GM12878 (cell line): ENCODE measurements at regions not wholly inside any gene's neighbourhood (a gene's known extent, or its start where the extent isn't known, plus 50 kb on each side); places are given as distances from the start of the nearest gene placed in this dataset.

ENCODE experiments used
- ATAC-seq: fragments of 200-7000 bp; cut with Tn5 transposase; 3 replicates; pipeline ENCODE4 v1.9.1; 2020; ENCODE audit warnings: mild to moderate bottlenecking, moderate library complexity
- BruUV-seq: library from RNA; stranded (reverse); fragments of 400-500 nt; replicated peaks from 2 replicates; lab custom pipeline; 2021; lab: Mats Ljungman, UMichigan
- CTCF ChIA-PET: fragments of 300-600 bp; sonication (Branson Sonifier 250); formaldehyde crosslinking; extraction: SDS; loops from one replicate; lab custom pipeline; 2021; ENCODE audit warnings: inconsistent platforms; lab: Yijun Ruan, JAX
- POLR2A ChIA-PET: fragments of 350-600 bp; formaldehyde crosslinking; extraction: SDS; loops from one replicate; lab custom pipeline; 2021; ENCODE audit warnings: inconsistent platforms; lab: Charles Lee
- RAD21 ChIA-PET: fragments of 300-600 bp; sonication (Branson Sonifier 250); formaldehyde crosslinking; loops from one replicate; lab custom pipeline; 2023; ENCODE audit warnings: antibody characterized with exemption; ENCODE audit not compliant: unreplicated experiment; lab: Charles Lee
- SMC1A ChIA-PET: fragments of 300-600 bp; sonication (Branson Sonifier 250); formaldehyde crosslinking; loops from one replicate; lab custom pipeline; 2023; ENCODE audit not compliant: unreplicated experiment, uncharacterized antibody; lab: Charles Lee
- DNase-seq: peaks from one replicate; pipeline ENCODE4 v3.0.0-alpha.2; 2011; ENCODE audit warnings: low read depth, low spot score
- FAIRE-seq: peaks from 3 replicates; lab custom pipeline; 2011; peaks lifted over from hg19 to GRCh38; lab: Jason Lieb, UNC
- H2AFZ ChIP-seq: 2 replicates; pipeline ENCODE4 v1.6.0; 2011; ENCODE audit warnings: low read depth, low read length, control low read depth; ENCODE audit not compliant: control insufficient read depth
- H3K27ac ChIP-seq: 2 replicates; pipeline ENCODE4 v1.5.1; 2011; ENCODE audit warnings: control low read depth; ENCODE audit not compliant: control insufficient read depth, insufficient read depth
- H3K27me3 ChIP-seq, 2 experiments: replicated peaks in 1 of 2; 2 replicates each; pipeline versions ENCODE4 v1.6.0 to v1.6.1; 2011; ENCODE audit warnings: low read length in 1 of 2; ENCODE audit not compliant: control insufficient read depth in 2 of 2, insufficient read depth in 2 of 2
- H3K36me3 ChIP-seq, 2 experiments: 2 replicates each; pipeline ENCODE4 v1.5.1; 2011; ENCODE audit warnings: low read length in 1 of 2; ENCODE audit not compliant: control insufficient read depth in 2 of 2, insufficient read depth in 2 of 2
- H3K4me1 ChIP-seq: 2 replicates; pipeline ENCODE4 v1.6.1; 2011; ENCODE audit warnings: mild to moderate bottlenecking, low read length, moderate library complexity, mixed read lengths; ENCODE audit not compliant: control insufficient read depth, insufficient read depth
- H3K4me2 ChIP-seq: 2 replicates; pipeline ENCODE4 v1.6.0; 2011; ENCODE audit warnings: control low read depth; ENCODE audit not compliant: control insufficient read depth, insufficient read depth
- H3K4me3 ChIP-seq: fragments of 200-600 bp; sonication (generic); 2 replicates; pipeline ENCODE4 v1.5.1; 2016
- H3K79me2 ChIP-seq: 2 replicates; pipeline ENCODE4 v1.6.0; 2011; ENCODE audit warnings: low read length; ENCODE audit not compliant: control insufficient read depth, insufficient read depth
- H3K9ac ChIP-seq: 2 replicates; pipeline ENCODE4 v1.8.0; 2011; ENCODE audit warnings: low read length, control low read depth, mixed read lengths; ENCODE audit not compliant: control insufficient read depth, insufficient read depth
- H3K9me3 ChIP-seq: replicated peaks from 3 replicates; pipeline ENCODE4 v1.5.1; 2011; ENCODE audit warnings: mild to moderate bottlenecking, low read length; ENCODE audit not compliant: control insufficient read depth, insufficient read depth
- H4K20me1 ChIP-seq: 2 replicates; pipeline ENCODE4 v1.6.0; 2011; ENCODE audit not compliant: control insufficient read depth, insufficient read depth
- BCL11A ChIP-seq: IDR thresholded peaks from 2 replicates; pipeline ENCODE4 v1.6.1; 2011; ENCODE audit warnings: low read depth, low read length
- BHLHE40 ChIP-seq, 2 experiments: fragments of 450-650 bp in 1 of 2; IDR thresholded peaks; 2 replicates each; pipeline ENCODE4 v1.6.1; 2011 to 2017; ENCODE audit warnings: low read depth in 2 of 2, borderline replicate concordance in 1 of 2, improper control_type of control experiment in 1 of 2, low read length in 1 of 2, mild to moderate bottlenecking in 1 of 2
- CHD2 ChIP-seq: IDR thresholded peaks from 2 replicates; pipeline ENCODE4 v1.6.1; 2011; ENCODE audit warnings: low read depth, low read length, improper control_type of control experiment, borderline replicate concordance
- DPF2 ChIP-seq: fragments of 450-650 bp; IDR thresholded peaks from 2 replicates; pipeline ENCODE4 v1.6.1; 2017; ENCODE audit warnings: mild to moderate bottlenecking
- ETV6 ChIP-seq, 2 experiments: fragments of 450-650 bp in 1 of 2; IDR thresholded peaks in 1 of 2; conservative IDR thresholded peaks in 1 of 2; 2 replicates each; pipeline ENCODE4 v1.6.1; 2014; ENCODE audit warnings: antibody characterized with exemption in 1 of 2, borderline replicate concordance in 1 of 2, low read depth in 1 of 2, mild to moderate bottlenecking in 1 of 2, moderate library complexity in 1 of 2
- KLF5 ChIP-seq: fragments of 450-650 bp; IDR thresholded peaks from 2 replicates; pipeline ENCODE4 v1.6.1; 2014; ENCODE audit warnings: mild to moderate bottlenecking; ENCODE audit not compliant: partially characterized antibody
- NFYB ChIP-seq: IDR thresholded peaks from 2 replicates; pipeline ENCODE4 v1.6.1; 2011; ENCODE audit warnings: low read depth, mild to moderate bottlenecking, low read length, improper control_type of control experiment, moderate library complexity; ENCODE audit not compliant: insufficient read depth
- PAX5 ChIP-seq: IDR thresholded peaks from 2 replicates; pipeline ENCODE4 v1.6.1; 2011; ENCODE audit warnings: low read depth, low read length, borderline replicate concordance
- PML ChIP-seq: IDR thresholded peaks from 2 replicates; pipeline ENCODE4 v1.6.1; 2012; ENCODE audit warnings: low read length, inconsistent platforms
- RB1 ChIP-seq: fragments of 450-650 bp; formaldehyde crosslinking; IDR thresholded peaks from 2 replicates; pipeline ENCODE4 v1.6.1; 2017; ENCODE audit warnings: mild to moderate bottlenecking, borderline replicate concordance
- TAF1 ChIP-seq: IDR thresholded peaks from 2 replicates; pipeline ENCODE4 v1.6.1; 2011; ENCODE audit warnings: mild to moderate bottlenecking, low read depth, low read length, borderline replicate concordance
- WRNIP1 ChIP-seq: IDR thresholded peaks from 2 replicates; pipeline ENCODE4 v1.6.1; 2011; ENCODE audit warnings: low read depth, low read length, improper control_type of control experiment, borderline replicate concordance
- ZBED1 ChIP-seq: IDR thresholded peaks from 2 replicates; pipeline ENCODE4 v1.6.1; 2016; ENCODE audit warnings: borderline replicate concordance
- WGBS: methylation state at CpG from one replicate; pipeline ENCODE4 v1.1.6; 2016; ENCODE audit warnings: low lambda C conversion rate; ENCODE audit not compliant: insufficient replicate concordance, insufficient coverage; ENCODE audit errors: missing lambda C conversion rate; 5-methylcytosine and 5-hydroxymethylcytosine counted together
- in situ Hi-C: fragments of 300-500 bp; cut with MboI; formaldehyde crosslinking; loops from 9 replicates; pipeline ENCODE4 v1.14.3; 2018; ENCODE audit warnings: mixed read lengths
- intact Hi-C: fragments of 100-400 bp; cut with micrococcal nuclease; formaldehyde crosslinking; loops from one replicate; pipeline ENCODE4 v1.14.2; 2022; ENCODE audit not compliant: unreplicated experiment
- TF ChIP-seq, protein P1 (sequence below): IDR thresholded peaks from 2 replicates; pipeline ENCODE4 v1.6.1; 2012; ENCODE audit warnings: low read depth, low read length, improper control_type of control experiment
- TF ChIP-seq, protein P2 (sequence below): fragments of 450-650 bp; formaldehyde crosslinking; IDR thresholded peaks from 2 replicates; pipeline ENCODE4 v1.5.0; 2022; ENCODE audit warnings: mild to moderate bottlenecking, missing genetic modification characterization
- TF ChIP-seq, protein P3 (sequence below): IDR thresholded peaks from 2 replicates; pipeline ENCODE4 v1.6.1; 2011; ENCODE audit warnings: low read depth, low read length, improper control_type of control experiment, borderline replicate concordance

DNA sequence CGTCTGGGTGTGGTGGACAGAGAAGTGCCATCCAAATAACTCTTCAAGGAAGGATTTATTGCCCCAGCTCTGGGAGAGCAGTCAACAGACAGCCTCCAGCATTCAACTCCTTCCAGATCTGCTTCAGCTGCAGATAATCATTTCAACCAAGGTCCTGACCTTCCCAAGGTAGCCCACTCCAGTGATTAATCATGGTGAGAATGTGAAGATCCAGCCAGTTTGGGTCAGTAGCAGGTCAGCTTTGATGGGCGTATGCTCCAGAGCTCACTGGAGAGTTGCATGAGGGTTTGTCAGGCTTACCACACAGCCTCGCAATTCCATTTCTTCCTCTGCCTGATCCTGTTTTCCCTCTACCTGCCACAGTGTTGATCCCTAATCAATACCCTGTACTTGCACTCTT is 214.5 kb upstream of the ZRANB2 start:
- CTCF ChIA-PET: no interaction called here
- Histone ChIP-seq H3K27me3 (no peaks in the 10 kb centered on the region), H3K36me3 (no peaks in the 10 kb centered on the region), H3K9ac (no peak overlapping the region), H3K4me2 (no peak overlapping the region), H3K9me3 (no peaks in the 10 kb centered on the region), H3K4me1 (no peaks in the 10 kb centered on the region), H3K4me3 (no peak overlapping the region), H2AFZ (no peak overlapping the region), H4K20me1 (no peaks in the 10 kb centered on the region), H3K79me2 (no peaks in the 10 kb centered on the region), H3K27ac (no peak overlapping the region)
- RAD21 ChIA-PET: no interaction called here
- TF ChIP-seq KLF5 (no peak), ZBED1 (no peak), ETV6 (conservative IDR thresholded peaks at IDR 0.05 in 1 of 2, IDR thresholded peaks at IDR 0.05 in 1 of 2; ENCODE audit: borderline replicate concordance in 1 of 2, low read depth in 1 of 2) (no peak), TAF1 (no peak), NFYB (no peak), BCL11A (no peak), RB1 (no peak), BHLHE40 (IDR thresholded peaks at IDR 0.05; ENCODE audit: borderline replicate concordance in 1 of 2, low read depth in 2 of 2, low read length in 1 of 2) (no peak), PML (no peak), DPF2 (no peak), CHD2 (no peak), PAX5 (no peak), WRNIP1 (no peak)
- TF ChIP-seq, protein P1, sequence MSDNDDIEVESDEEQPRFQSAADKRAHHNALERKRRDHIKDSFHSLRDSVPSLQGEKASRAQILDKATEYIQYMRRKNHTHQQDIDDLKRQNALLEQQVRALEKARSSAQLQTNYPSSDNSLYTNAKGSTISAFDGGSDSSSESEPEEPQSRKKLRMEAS: no peak
- TF ChIP-seq, protein P2, sequence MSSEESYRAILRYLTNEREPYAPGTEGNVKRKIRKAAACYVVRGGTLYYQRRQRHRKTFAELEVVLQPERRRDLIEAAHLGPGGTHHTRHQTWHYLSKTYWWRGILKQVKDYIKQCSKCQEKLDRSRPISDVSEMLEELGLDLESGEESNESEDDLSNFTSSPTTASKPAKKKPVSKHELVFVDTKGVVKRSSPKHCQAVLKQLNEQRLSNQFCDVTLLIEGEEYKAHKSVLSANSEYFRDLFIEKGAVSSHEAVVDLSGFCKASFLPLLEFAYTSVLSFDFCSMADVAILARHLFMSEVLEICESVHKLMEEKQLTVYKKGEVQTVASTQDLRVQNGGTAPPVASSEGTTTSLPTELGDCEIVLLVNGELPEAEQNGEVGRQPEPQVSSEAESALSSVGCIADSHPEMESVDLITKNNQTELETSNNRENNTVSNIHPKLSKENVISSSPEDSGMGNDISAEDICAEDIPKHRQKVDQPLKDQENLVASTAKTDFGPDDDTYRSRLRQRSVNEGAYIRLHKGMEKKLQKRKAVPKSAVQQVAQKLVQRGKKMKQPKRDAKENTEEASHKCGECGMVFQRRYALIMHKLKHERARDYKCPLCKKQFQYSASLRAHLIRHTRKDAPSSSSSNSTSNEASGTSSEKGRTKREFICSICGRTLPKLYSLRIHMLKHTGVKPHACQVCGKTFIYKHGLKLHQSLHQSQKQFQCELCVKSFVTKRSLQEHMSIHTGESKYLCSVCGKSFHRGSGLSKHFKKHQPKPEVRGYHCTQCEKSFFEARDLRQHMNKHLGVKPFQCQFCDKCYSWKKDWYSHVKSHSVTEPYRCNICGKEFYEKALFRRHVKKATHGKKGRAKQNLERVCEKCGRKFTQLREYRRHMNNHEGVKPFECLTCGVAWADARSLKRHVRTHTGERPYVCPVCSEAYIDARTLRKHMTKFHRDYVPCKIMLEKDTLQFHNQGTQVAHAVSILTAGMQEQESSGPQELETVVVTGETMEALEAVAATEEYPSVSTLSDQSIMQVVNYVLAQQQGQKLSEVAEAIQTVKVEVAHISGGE: no peak
- TF ChIP-seq, protein P3, sequence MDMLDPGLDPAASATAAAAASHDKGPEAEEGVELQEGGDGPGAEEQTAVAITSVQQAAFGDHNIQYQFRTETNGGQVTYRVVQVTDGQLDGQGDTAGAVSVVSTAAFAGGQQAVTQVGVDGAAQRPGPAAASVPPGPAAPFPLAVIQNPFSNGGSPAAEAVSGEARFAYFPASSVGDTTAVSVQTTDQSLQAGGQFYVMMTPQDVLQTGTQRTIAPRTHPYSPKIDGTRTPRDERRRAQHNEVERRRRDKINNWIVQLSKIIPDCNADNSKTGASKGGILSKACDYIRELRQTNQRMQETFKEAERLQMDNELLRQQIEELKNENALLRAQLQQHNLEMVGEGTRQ: no peak
- no peak for FAIRE-seq
- POLR2A ChIA-PET: no interaction called here
- BruUV-seq: no TSS peak
- intact Hi-C loops: no loop called here
- no peak for DNase-seq
- 34% methylated on average over 3 of the region's 3 CpGs for WGBS
- no peak for ATAC-seq
- in situ Hi-C loops: no loop called here
- SMC1A ChIA-PET: no interaction called here
